ENCODE measurements at regions not wholly inside any gene's neighbourhood (a gene's known extent, or its start where the extent isn't known, plus 50 kb on each side); places are given as distances from the start of the nearest gene placed in this dataset.
"Not testable (repeated sequence)": the region's sequence is repeated elsewhere in the genome, so short reads cannot be mapped to it uniquely, and the experiment has no call there.

- H3K4me1 ChIP-seq (ENCODE audit: control insufficient read depth, insufficient read depth, low read length, poor library complexity, severe bottlenecking): no peaks in the 10 kb centered on the region
- H3K27ac ChIP-seq (ENCODE audit: insufficient read depth, low read length, poor library complexity, severe bottlenecking): no peak overlapping the region
- no peaks in the 10 kb centered on the region for H3K36me3 ChIP-seq (ENCODE audit: control insufficient read depth, insufficient read depth, low read length)
- H3K4me3 ChIP-seq (ENCODE audit: insufficient read depth, low read depth, low read length, poor library complexity, severe bottlenecking): no peak overlapping the region
- H3K27me3 ChIP-seq (replicated peaks; ENCODE audit: control insufficient read depth, insufficient read depth, low read length, poor library complexity, severe bottlenecking): no peaks in the 10 kb centered on the region
- no peaks in the 10 kb centered on the region for H3K9me3 ChIP-seq (ENCODE audit: control insufficient read depth, low read length)
- DNase-seq: no peak
Observed at GRCh38 chrX:101823236-101823635, 108.6 kb downstream of the ZMAT1 start.

DNA sequence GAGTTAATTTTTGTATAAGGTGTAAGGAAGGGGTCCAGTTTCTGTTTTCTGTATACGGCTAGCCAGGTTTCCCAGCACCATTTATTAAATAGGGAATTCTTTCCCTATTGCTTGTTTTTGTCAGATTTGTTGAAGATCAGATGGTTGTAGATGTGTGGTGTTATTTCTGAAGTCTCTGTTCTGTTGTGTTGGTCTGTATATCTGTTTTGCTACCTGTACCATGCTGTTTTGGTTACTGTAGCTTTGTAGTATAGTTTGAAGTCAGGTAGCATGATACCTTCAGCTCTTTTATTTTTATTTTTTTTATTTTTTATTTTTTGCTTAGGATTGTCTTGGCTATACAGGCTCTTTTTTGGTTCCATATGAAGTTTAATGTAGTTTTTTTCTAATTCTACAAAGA is 114.1 kb downstream of the ZMAT1 start:
- not testable (repeated sequence) for H3K9me3 ChIP-seq (ENCODE audit: control insufficient read depth, low read length); H3K27ac ChIP-seq (ENCODE audit: insufficient read depth, low read length, poor library complexity, severe bottlenecking); H3K36me3 ChIP-seq (ENCODE audit: control insufficient read depth, insufficient read depth, low read length); H3K4me1 ChIP-seq (ENCODE audit: control insufficient read depth, insufficient read depth, low read length, poor library complexity, severe bottlenecking); H3K4me3 ChIP-seq (ENCODE audit: insufficient read depth, low read depth, low read length, poor library complexity, severe bottlenecking); DNase-seq; H3K27me3 ChIP-seq (replicated peaks; ENCODE audit: control insufficient read depth, insufficient read depth, low read length, poor library complexity, severe bottlenecking)

- DNase-seq: no peak
- Histone ChIP-seq H3K36me3 (ENCODE audit: control insufficient read depth, insufficient read depth, low read length) (no peaks in the 10 kb centered on the region), H3K9me3 (ENCODE audit: control insufficient read depth, low read length) (no peaks in the 10 kb centered on the region), H3K27ac (ENCODE audit: insufficient read depth, low read length, poor library complexity, severe bottlenecking) (no peak overlapping the region), H3K4me1 (ENCODE audit: control insufficient read depth, insufficient read depth, low read length, poor library complexity, severe bottlenecking) (no peaks in the 10 kb centered on the region), H3K4me3 (ENCODE audit: insufficient read depth, low read depth, low read length, poor library complexity, severe bottlenecking) (no peak overlapping the region), H3K27me3 (replicated peaks; ENCODE audit: control insufficient read depth, insufficient read depth, low read length, poor library complexity, severe bottlenecking) (no peaks in the 10 kb centered on the region)
Observed at GRCh38 chrX:101813200-101813599, 118.6 kb downstream of the ZMAT1 start.

GRCh38 chrX:101803451-101803850 is 128.4 kb downstream of the ZMAT1 start:
- H3K27me3 ChIP-seq (replicated peaks; ENCODE audit: control insufficient read depth, insufficient read depth, low read length, poor library complexity, severe bottlenecking): no peaks in the 10 kb centered on the region
- H3K9me3 ChIP-seq (ENCODE audit: control insufficient read depth, low read length): no peaks in the 10 kb centered on the region
- H3K4me1 ChIP-seq (ENCODE audit: control insufficient read depth, insufficient read depth, low read length, poor library complexity, severe bottlenecking): no peaks in the 10 kb centered on the region
- no peaks in the 10 kb centered on the region for H3K36me3 ChIP-seq (ENCODE audit: control insufficient read depth, insufficient read depth, low read length)
- H3K4me3 ChIP-seq (ENCODE audit: insufficient read depth, low read depth, low read length, poor library complexity, severe bottlenecking): no peak overlapping the region
- DNase-seq: no peak
- H3K27ac ChIP-seq (ENCODE audit: insufficient read depth, low read length, poor library complexity, severe bottlenecking): no peak overlapping the region

DNA sequence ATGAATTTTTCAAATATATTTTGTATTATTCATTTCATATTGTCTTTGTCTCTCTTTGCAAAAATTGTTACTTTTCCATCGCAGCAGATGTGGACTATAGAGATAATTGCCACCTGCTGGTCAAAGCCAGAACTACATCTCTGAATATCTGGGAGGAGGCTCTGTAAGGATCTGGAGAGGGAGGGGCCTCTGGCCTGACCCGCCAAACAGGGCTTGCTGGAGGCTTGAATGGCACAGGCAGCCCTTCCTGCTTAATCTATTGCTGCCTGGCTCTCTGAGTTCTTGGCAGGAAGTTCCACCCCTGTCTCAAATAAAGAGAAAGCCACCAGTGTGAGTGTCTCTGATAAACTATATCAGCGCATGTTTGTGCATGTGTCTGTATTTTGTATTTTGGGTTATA is 132.4 kb downstream of the ZMAT1 start:
- Histone ChIP-seq H3K9me3 (ENCODE audit: control insufficient read depth, low read length) (no peaks in the 10 kb centered on the region), H3K36me3 (ENCODE audit: control insufficient read depth, insufficient read depth, low read length) (no peaks in the 10 kb centered on the region), H3K4me1 (ENCODE audit: control insufficient read depth, insufficient read depth, low read length, poor library complexity, severe bottlenecking) (no peaks in the 10 kb centered on the region), H3K27ac (ENCODE audit: insufficient read depth, low read length, poor library complexity, severe bottlenecking) (no peak overlapping the region), H3K4me3 (ENCODE audit: insufficient read depth, low read depth, low read length, poor library complexity, severe bottlenecking) (no peak overlapping the region), H3K27me3 (replicated peaks; ENCODE audit: control insufficient read depth, insufficient read depth, low read length, poor library complexity, severe bottlenecking) (no peaks in the 10 kb centered on the region)
- DNase-seq: peak; percentile 51 to 69 (median 58)

DNA sequence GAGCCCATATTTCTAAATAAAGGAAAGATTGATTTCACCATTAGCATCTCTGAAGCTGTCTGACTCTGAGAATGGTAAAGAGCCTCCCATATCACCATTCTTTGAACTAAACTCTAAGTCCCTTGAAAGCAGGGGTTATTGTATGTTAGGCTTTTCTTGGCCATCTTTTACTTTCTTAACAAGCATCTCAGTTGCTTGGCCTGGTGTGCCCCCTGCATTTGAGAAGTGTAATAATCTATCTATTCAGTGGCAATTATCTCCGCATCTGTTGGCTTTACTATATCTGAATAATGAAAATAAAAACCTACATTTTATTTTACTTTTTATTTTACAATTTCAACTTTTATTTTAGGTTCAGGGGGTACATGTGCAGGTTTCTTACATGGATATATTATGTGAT is 128.3 kb upstream of the ARMCX2 start:
- Histone ChIP-seq H3K36me3 (ENCODE audit: control insufficient read depth, insufficient read depth, low read length) (no peaks in the 10 kb centered on the region), H3K27me3 (replicated peaks; ENCODE audit: control insufficient read depth, insufficient read depth, low read length, poor library complexity, severe bottlenecking) (no peaks in the 10 kb centered on the region), H3K9me3 (ENCODE audit: control insufficient read depth, low read length) (no peaks in the 10 kb centered on the region), H3K4me3 (ENCODE audit: insufficient read depth, low read depth, low read length, poor library complexity, severe bottlenecking) (no peak overlapping the region), H3K27ac (ENCODE audit: insufficient read depth, low read length, poor library complexity, severe bottlenecking) (no peak overlapping the region), H3K4me1 (ENCODE audit: control insufficient read depth, insufficient read depth, low read length, poor library complexity, severe bottlenecking) (no peaks in the 10 kb centered on the region)
- DNase-seq: no peak

GRCh38 chrX:101785142-101785541 is 125.5 kb upstream of the ARMCX2 start:
- no peaks in the 10 kb centered on the region for H3K27me3 ChIP-seq (replicated peaks; ENCODE audit: control insufficient read depth, insufficient read depth, low read length, poor library complexity, severe bottlenecking)
- H3K27ac ChIP-seq (ENCODE audit: insufficient read depth, low read length, poor library complexity, severe bottlenecking): no peak overlapping the region
- H3K4me3 ChIP-seq (ENCODE audit: insufficient read depth, low read depth, low read length, poor library complexity, severe bottlenecking): no peak overlapping the region
- H3K9me3 ChIP-seq (ENCODE audit: control insufficient read depth, low read length): no peaks in the 10 kb centered on the region
- no peaks in the 10 kb centered on the region for H3K4me1 ChIP-seq (ENCODE audit: control insufficient read depth, insufficient read depth, low read length, poor library complexity, severe bottlenecking)
- no peaks in the 10 kb centered on the region for H3K36me3 ChIP-seq (ENCODE audit: control insufficient read depth, insufficient read depth, low read length)
- DNase-seq: no peak

DNA sequence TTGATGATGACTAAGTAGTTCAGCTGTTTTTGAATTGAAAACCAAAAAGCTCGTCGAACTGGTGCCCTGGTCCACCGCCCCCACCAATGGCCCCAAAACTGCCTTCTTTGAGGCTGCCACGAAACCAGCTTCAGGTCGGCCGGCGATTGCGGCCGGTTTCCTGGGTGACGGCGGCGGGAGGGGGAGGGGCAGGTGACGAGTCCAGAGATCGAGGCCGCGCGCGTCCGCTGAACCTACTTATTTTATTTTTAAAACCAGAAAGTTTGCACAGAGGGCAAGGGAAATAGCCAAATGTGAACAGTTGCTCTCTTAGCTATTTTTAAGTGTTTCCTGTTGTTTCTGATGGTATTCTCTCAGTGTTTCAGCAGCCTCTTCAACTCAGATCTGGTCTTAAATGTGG is 120.8 kb upstream of the ARMCX2 start:
- H3K27ac ChIP-seq (ENCODE audit: insufficient read depth, low read length, poor library complexity, severe bottlenecking); H3K4me1 ChIP-seq (ENCODE audit: control insufficient read depth, insufficient read depth, low read length, poor library complexity, severe bottlenecking); H3K9me3 ChIP-seq (ENCODE audit: control insufficient read depth, low read length); H3K27me3 ChIP-seq (replicated peaks; ENCODE audit: control insufficient read depth, insufficient read depth, low read length, poor library complexity, severe bottlenecking); DNase-seq; H3K36me3 ChIP-seq (ENCODE audit: control insufficient read depth, insufficient read depth, low read length); H3K4me3 ChIP-seq (ENCODE audit: insufficient read depth, low read depth, low read length, poor library complexity, severe bottlenecking): not testable (repeated sequence)

DNA sequence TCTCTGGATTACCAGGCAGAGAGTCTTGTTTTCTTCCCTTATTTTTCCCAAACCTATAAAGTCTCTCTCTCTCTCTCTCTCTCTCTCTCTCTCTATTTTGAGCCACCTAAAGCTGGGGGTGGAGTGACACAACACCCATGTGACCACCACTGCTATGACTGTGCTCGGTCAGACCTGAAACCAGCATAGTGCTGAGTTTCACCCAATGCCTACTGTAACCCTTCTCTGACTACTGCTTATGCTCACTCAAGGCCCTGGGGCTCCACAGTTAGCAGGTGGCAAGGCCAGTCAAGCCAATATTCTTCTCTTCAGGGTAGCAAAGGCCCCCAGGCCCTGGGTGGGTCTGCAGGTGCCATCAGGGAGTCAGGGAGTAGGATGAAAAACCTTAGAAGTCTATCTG is 114.7 kb upstream of the ARMCX2 start:
- no peaks in the 10 kb centered on the region for H3K27me3 ChIP-seq (replicated peaks; ENCODE audit: control insufficient read depth, insufficient read depth, low read length, poor library complexity, severe bottlenecking)
- no peaks in the 10 kb centered on the region for H3K9me3 ChIP-seq (ENCODE audit: control insufficient read depth, low read length)
- DNase-seq: no peak
- no peaks in the 10 kb centered on the region for H3K4me1 ChIP-seq (ENCODE audit: control insufficient read depth, insufficient read depth, low read length, poor library complexity, severe bottlenecking)
- no peak overlapping the region for H3K4me3 ChIP-seq (ENCODE audit: insufficient read depth, low read depth, low read length, poor library complexity, severe bottlenecking)
- H3K36me3 ChIP-seq (ENCODE audit: control insufficient read depth, insufficient read depth, low read length): no peaks in the 10 kb centered on the region
- no peak overlapping the region for H3K27ac ChIP-seq (ENCODE audit: insufficient read depth, low read length, poor library complexity, severe bottlenecking)

DNA sequence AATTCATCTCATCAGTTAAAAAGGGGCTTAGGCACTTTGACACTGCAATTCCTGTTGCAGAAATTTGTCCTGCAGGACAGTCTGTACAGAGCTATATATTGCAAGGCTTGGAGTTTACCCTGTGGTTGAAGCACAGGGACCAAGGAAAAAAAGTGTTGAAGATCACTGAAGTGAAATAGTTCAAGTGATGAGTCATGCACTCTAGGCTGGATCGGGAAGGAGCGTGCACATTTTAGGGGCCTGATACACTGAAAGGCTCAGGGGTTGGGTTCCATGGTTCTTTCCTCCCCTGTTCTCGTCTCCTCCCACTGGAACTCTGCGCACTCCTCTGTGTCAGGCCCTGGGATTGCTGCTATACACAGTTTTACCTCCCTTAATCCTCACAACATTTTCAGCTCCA is 104.9 kb upstream of the ARMCX2 start:
- Histone ChIP-seq H3K9me3 (ENCODE audit: control insufficient read depth, low read length) (no peaks in the 10 kb centered on the region), H3K27me3 (replicated peaks; ENCODE audit: control insufficient read depth, insufficient read depth, low read length, poor library complexity, severe bottlenecking) (no peaks in the 10 kb centered on the region), H3K36me3 (ENCODE audit: control insufficient read depth, insufficient read depth, low read length) (no peaks in the 10 kb centered on the region), H3K4me3 (ENCODE audit: insufficient read depth, low read depth, low read length, poor library complexity, severe bottlenecking) (no peak overlapping the region), H3K27ac (ENCODE audit: insufficient read depth, low read length, poor library complexity, severe bottlenecking) (no peak overlapping the region), H3K4me1 (ENCODE audit: control insufficient read depth, insufficient read depth, low read length, poor library complexity, severe bottlenecking) (no peaks in the 10 kb centered on the region)
- DNase-seq: no peak

- H3K4me1 ChIP-seq (ENCODE audit: control insufficient read depth, insufficient read depth, low read length, poor library complexity, severe bottlenecking): no peaks in the 10 kb centered on the region
- no peaks in the 10 kb centered on the region for H3K9me3 ChIP-seq (ENCODE audit: control insufficient read depth, low read length)
- no peaks in the 10 kb centered on the region for H3K27me3 ChIP-seq (replicated peaks; ENCODE audit: control insufficient read depth, insufficient read depth, low read length, poor library complexity, severe bottlenecking)
- no peaks in the 10 kb centered on the region for H3K36me3 ChIP-seq (ENCODE audit: control insufficient read depth, insufficient read depth, low read length)
- H3K4me3 ChIP-seq (ENCODE audit: insufficient read depth, low read depth, low read length, poor library complexity, severe bottlenecking): no peak overlapping the region
- no peak overlapping the region for H3K27ac ChIP-seq (ENCODE audit: insufficient read depth, low read length, poor library complexity, severe bottlenecking)
- peak in 1 of 3 donors; percentile 0 for DNase-seq
Observed at GRCh38 chrX:101759000-101759399, 99.3 kb upstream of the ARMCX2 start.

All from effector memory CD4-positive, alpha-beta T cell (primary cell).